Ishikawa (cell line): ENCODE measurements at regions not wholly inside any gene's neighbourhood (a gene's known extent, or its start where the extent isn't known, plus 50 kb on each side); places are given as distances from the start of the nearest gene placed in this dataset.

Experiments
- CEBPB ChIP-seq: IDR thresholded peaks from 2 replicates; pipeline ENCODE4 v1.6.1; 2012
- CREB1 ChIP-seq: IDR thresholded peaks from 2 replicates; pipeline ENCODE4 v1.6.1; 2012; ENCODE audit warnings: low read depth
- EGR1 ChIP-seq: IDR thresholded peaks from 2 replicates; pipeline ENCODE4 v1.6.1; 2012
- EP300 ChIP-seq: IDR thresholded peaks from 2 replicates; pipeline ENCODE4 v1.6.1; 2012; ENCODE audit warnings: borderline replicate concordance
- FOXM1 ChIP-seq: IDR thresholded peaks from 2 replicates; pipeline ENCODE4 v1.6.1; 2012; ENCODE audit warnings: low read depth, borderline replicate concordance
- NFIC ChIP-seq: IDR thresholded peaks from 2 replicates; pipeline ENCODE4 v1.6.1; 2012
- RAD21 ChIP-seq: IDR thresholded peaks from 2 replicates; pipeline ENCODE4 v1.6.1; 2012; ENCODE audit warnings: low read depth
- REST ChIP-seq: IDR thresholded peaks from 2 replicates; pipeline ENCODE4 v1.6.1; 2012; ENCODE audit warnings: low read depth, mild to moderate bottlenecking
- TAF1 ChIP-seq: IDR thresholded peaks from 2 replicates; pipeline ENCODE4 v1.6.1; 2012; ENCODE audit warnings: low read depth, mild to moderate bottlenecking
- TCF12 ChIP-seq: IDR thresholded peaks from 2 replicates; pipeline ENCODE4 v1.6.1; 2012; ENCODE audit warnings: low read depth
- TEAD4 ChIP-seq: IDR thresholded peaks from 2 replicates; pipeline ENCODE4 v1.6.1; 2012
- YY1 ChIP-seq: IDR thresholded peaks from 2 replicates; pipeline ENCODE4 v1.6.1; 2012; ENCODE audit warnings: low read depth
- ZBTB7A ChIP-seq: IDR thresholded peaks from 2 replicates; pipeline ENCODE4 v1.6.1; 2012; ENCODE audit warnings: low read depth
- TF ChIP-seq, protein P1 (sequence below): IDR thresholded peaks from 2 replicates; pipeline ENCODE4 v1.6.1; 2012
- TF ChIP-seq, protein P2 (sequence below): IDR thresholded peaks from 2 replicates; pipeline ENCODE4 v1.6.1; 2012

DNA sequence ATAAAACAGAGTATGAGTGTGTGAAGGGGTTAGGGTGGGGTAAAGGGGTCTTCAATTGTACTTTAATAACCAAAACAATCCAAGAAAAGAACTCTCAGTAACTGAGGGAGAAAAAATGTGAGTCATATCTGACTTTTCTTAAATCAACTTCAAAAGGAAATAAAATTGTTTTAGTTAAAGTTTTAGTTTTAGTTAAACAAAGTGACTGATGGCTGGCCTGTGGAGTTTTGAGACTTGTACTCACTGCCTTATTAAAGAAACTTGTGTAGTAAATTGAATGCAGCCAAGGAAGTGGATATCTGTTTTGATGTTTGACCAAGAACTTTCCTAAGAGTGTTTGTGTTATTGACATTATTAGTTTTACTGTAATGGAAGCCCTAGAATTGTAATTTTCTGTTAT, 2032.6 kb downstream of the MAT2B start:
- TF ChIP-seq TAF1 (no peak), ZBTB7A (no peak), FOXM1 (no peak), EGR1 (no peak), EP300 (no peak), CREB1 (no peak), NFIC (no peak)
- TF ChIP-seq, protein P1, sequence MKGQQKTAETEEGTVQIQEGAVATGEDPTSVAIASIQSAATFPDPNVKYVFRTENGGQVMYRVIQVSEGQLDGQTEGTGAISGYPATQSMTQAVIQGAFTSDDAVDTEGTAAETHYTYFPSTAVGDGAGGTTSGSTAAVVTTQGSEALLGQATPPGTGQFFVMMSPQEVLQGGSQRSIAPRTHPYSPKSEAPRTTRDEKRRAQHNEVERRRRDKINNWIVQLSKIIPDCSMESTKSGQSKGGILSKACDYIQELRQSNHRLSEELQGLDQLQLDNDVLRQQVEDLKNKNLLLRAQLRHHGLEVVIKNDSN, result no peak
- TF ChIP-seq, protein P2, sequence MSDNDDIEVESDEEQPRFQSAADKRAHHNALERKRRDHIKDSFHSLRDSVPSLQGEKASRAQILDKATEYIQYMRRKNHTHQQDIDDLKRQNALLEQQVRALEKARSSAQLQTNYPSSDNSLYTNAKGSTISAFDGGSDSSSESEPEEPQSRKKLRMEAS, result no peak

DNA sequence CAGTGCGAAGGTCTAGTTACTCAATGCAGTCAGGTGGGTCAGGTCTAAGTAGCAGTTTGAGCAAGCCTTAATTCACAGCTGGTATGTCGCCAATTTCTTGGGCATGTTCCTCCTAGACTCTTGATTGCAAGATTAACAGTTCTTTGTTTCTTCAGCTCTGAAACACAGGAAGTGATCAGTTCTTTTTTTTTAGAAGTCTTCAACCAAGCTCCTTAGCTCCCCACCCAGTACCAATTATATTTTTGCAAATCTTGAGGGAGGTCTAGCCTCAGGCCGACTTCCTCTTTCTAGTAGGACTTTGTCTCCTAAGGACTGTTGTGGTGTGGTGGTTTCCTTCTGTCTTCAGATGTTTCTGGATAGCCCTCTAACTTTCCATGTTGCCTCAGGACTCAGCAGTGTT, 2054.2 kb downstream of the MAT2B start:
- TF ChIP-seq TEAD4, result no peak
- TF ChIP-seq EGR1, result no peak
- no peak for TF ChIP-seq ZBTB7A
- no peak for TF ChIP-seq CREB1
- TF ChIP-seq YY1, result no peak
- TF ChIP-seq EP300, result no peak
- no peak for TF ChIP-seq CEBPB
- no peak for TF ChIP-seq FOXM1
- no peak for TF ChIP-seq TCF12
- TF ChIP-seq, protein P2, result no peak
- TF ChIP-seq RAD21, result no peak
- no peak for TF ChIP-seq NFIC
- TF ChIP-seq TAF1, result no peak
- TF ChIP-seq REST, result no peak
- TF ChIP-seq, protein P1, result no peak

- TF ChIP-seq EP300 (no peak), CREB1 (no peak)
These were observed 2055.2 kb downstream of the MAT2B start for GRCh38 chr5:165560648-165561047.

DNA sequence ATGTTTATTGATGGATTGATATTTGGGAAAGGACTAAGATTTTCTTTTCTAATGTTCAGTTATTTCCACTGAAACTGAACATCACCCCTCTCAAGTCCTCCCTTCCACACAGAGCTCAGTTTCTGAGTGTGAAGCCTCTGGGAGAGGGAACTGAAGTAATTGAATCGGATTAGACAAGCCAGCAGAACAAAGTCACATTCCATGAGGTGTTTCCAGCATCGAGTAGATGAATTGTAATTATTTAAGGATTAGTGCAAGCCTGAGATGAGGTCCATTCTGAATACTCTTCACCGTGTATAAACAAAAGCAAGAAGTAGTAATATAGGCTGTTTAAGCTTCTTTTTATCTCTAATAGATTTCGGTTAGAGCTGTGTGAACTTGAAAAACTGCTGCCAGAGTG, 2060.5 kb downstream of the MAT2B start:
- no peak for TF ChIP-seq YY1
- no peak for TF ChIP-seq RAD21
- no peak for TF ChIP-seq FOXM1
- TF ChIP-seq ZBTB7A, result no peak
- TF ChIP-seq REST, result no peak
- no peak for TF ChIP-seq TAF1

DNA sequence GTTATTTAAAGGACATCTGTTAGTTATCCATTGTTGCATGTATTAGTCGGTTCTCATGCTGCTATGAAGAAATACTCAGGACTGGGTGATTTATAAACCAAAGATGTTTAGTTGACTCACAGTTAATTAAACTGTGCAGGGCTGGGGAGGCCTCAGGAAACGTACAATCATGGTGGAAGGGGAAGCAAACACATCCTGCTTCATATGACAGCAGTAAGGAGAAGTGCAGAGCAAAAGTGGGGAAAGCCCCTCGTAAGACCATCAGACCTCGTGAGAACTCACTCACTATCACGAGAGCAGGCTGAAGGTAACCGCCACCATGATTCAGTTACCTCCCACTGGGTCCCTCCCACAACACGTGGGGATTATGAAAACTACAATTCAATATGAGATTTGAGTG, 2064.1 kb downstream of the MAT2B start:
- TF ChIP-seq CREB1 (no peak), NFIC (no peak), YY1 (no peak), CEBPB (no peak), TAF1 (no peak), RAD21 (no peak), TCF12 (no peak), FOXM1 (no peak), REST (no peak), EP300 (no peak)
- TF ChIP-seq, protein P2, result no peak
